WTC11 (cell line): ENCODE measurements at regions not wholly inside any gene's neighbourhood (a gene's known extent, or its start where the extent isn't known, plus 50 kb on each side); places are given as distances from the start of the nearest gene placed in this dataset.

Experiments used
- ATAC-seq: fragments of 200-7000 bp; cut with Tn5 transposase; 2 replicates; pipeline ENCODE4 v1.10.0; 2021; ENCODE audit warnings: mild to moderate bottlenecking, moderate library complexity
- CTCF ChIA-PET: fragments of 300-600 bp; sonication (Branson Sonifier 250); formaldehyde crosslinking; loops from one replicate; lab custom pipeline; 2021; ENCODE audit warnings: antibody characterized with exemption; lab: Charles Lee
- POLR2A ChIA-PET: fragments of 350-600 bp; sonication (Branson Sonifier 250); formaldehyde crosslinking; loops from one replicate; lab custom pipeline; 2021; ENCODE audit warnings: antibody characterized with exemption; lab: Charles Lee
- DNase-seq: peaks from one replicate; pipeline ENCODE4 v3.0.0; 2021; ENCODE audit warnings: low spot score
- H3K27ac Mint-ChIP-seq: 2 replicates; pipeline ENCODE4 v1.8.0; 2021; ENCODE audit warnings: mixed read lengths
- H3K27me3 Mint-ChIP-seq: 2 replicates; pipeline ENCODE4 v1.8.0; 2021; ENCODE audit warnings: low read depth, mild to moderate bottlenecking, moderate library complexity, mixed read lengths
- H3K36me3 Mint-ChIP-seq: 2 replicates; pipeline ENCODE4 v1.8.0; 2021; ENCODE audit warnings: mixed read lengths
- H3K4me1 Mint-ChIP-seq: 2 replicates; pipeline ENCODE4 v1.8.0; 2022; ENCODE audit warnings: mixed read lengths
- H3K4me3 Mint-ChIP-seq: 2 replicates; pipeline ENCODE4 v1.8.0; 2021; ENCODE audit warnings: mild to moderate bottlenecking, moderate library complexity, mixed read lengths
- H3K9me3 Mint-ChIP-seq: 2 replicates; pipeline ENCODE4 v1.8.0; 2021; ENCODE audit warnings: mixed read lengths
- CBFB ChIP-seq: sonication (generic); formaldehyde crosslinking; IDR thresholded peaks from 2 replicates; pipeline ENCODE4 v1.8.1; 2022; ENCODE audit warnings: mild to moderate bottlenecking, low read depth, missing genetic modification reagents
- CTCF ChIP-seq: fragments of 200-600 bp; IDR thresholded peaks from 2 replicates; pipeline ENCODE4 v1.8.0; 2022; ENCODE audit warnings: antibody characterized with exemption
- ETV6 ChIP-seq: sonication (generic); formaldehyde crosslinking; IDR thresholded peaks from 2 replicates; pipeline ENCODE4 v1.8.1; 2022; ENCODE audit warnings: mild to moderate bottlenecking, missing genetic modification reagents
- GABPB1 ChIP-seq: sonication (generic); formaldehyde crosslinking; IDR thresholded peaks from 2 replicates; pipeline ENCODE4 v1.8.1; 2023; ENCODE audit warnings: mild to moderate bottlenecking, missing genetic modification reagents
- IRF2 ChIP-seq: sonication (generic); formaldehyde crosslinking; IDR thresholded peaks from 2 replicates; pipeline ENCODE4 v1.8.0; 2022; ENCODE audit warnings: low read depth, missing genetic modification reagents, borderline replicate concordance
- MLX ChIP-seq: sonication (generic); formaldehyde crosslinking; IDR thresholded peaks from 2 replicates; pipeline ENCODE4 v1.8.1; 2023; ENCODE audit warnings: mild to moderate bottlenecking, missing genetic modification reagents, moderate library complexity
- NR3C1 ChIP-seq: sonication (generic); formaldehyde crosslinking; conservative IDR thresholded peaks from 2 replicates; pipeline ENCODE4 v1.8.1; 2023; ENCODE audit warnings: low read depth, mild to moderate bottlenecking, missing genetic modification reagents
- TEAD1 ChIP-seq: sonication (generic); formaldehyde crosslinking; IDR thresholded peaks from 2 replicates; pipeline ENCODE4 v1.8.0; 2022; ENCODE audit warnings: mild to moderate bottlenecking, missing genetic modification reagents
- ZNF138 ChIP-seq: sonication (generic); formaldehyde crosslinking; conservative IDR thresholded peaks from 2 replicates; pipeline ENCODE4 v1.8.1; 2022; ENCODE audit warnings: mild to moderate bottlenecking, moderate library complexity, missing genetic modification reagents
- ZNF416 ChIP-seq: fragments of 250-450 bp; sonication (Bioruptor Pico); IDR thresholded peaks from 2 replicates; pipeline ENCODE4 v1.9.0; 2021; ENCODE audit warnings: mild to moderate bottlenecking, inconsistent platforms
- ZNF423 ChIP-seq: fragments of 250-450 bp; sonication (Bioruptor Pico); IDR thresholded peaks from 2 replicates; pipeline ENCODE4 v2.1.2; 2022; ENCODE audit warnings: mild to moderate bottlenecking, moderate library complexity
- TF ChIP-seq, protein P1 (sequence below): sonication (generic); formaldehyde crosslinking; IDR thresholded peaks from 2 replicates; pipeline ENCODE4 v1.8.1; 2023; ENCODE audit warnings: mild to moderate bottlenecking, missing genetic modification reagents
- TF ChIP-seq, protein P2 (sequence below): fragments of 250-450 bp; sonication (Bioruptor Pico); IDR thresholded peaks from 2 replicates; pipeline ENCODE4 v1.9.0; 2021; ENCODE audit warnings: mild to moderate bottlenecking

DNA sequence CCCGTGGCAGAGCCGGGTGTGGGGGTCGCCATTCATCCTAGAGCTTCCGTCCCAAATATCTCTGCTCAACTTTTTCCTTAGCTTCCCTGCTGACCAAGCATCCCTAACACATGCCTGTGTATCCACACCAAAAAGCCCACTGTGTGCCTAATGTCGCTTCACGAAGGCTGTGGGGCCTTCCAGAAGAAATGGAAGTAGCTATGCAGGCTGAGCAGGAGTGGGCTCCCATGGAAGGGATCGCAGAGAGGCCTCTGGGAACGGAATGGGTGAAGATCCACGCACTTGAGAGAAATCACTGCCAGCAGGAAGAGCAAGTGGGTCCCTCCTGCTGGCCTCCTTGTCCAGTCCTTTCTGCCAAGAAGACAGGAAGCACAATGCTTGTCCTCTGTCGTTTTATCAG lies 136.0 kb downstream of the SOX1 start (continued):
- no peak for TF ChIP-seq NR3C1

- Mint-ChIP-seq H3K27ac (no peak overlapping the region), H3K27me3 (peaks cover 64% of the 10 kb centered on the region), H3K36me3 (no peaks in the 10 kb centered on the region), H3K9me3 (no peaks in the 10 kb centered on the region)
- DNase-seq (no peak), ATAC-seq (no peak)
- TF ChIP-seq CTCF (no peak), GABPB1 (no peak), ZNF138 (no peak), ZNF416 (CRISPR knock-in tag) (no peak), IRF2 (CRISPR knock-in tag) (no peak)
- TF ChIP-seq, protein P1, sequence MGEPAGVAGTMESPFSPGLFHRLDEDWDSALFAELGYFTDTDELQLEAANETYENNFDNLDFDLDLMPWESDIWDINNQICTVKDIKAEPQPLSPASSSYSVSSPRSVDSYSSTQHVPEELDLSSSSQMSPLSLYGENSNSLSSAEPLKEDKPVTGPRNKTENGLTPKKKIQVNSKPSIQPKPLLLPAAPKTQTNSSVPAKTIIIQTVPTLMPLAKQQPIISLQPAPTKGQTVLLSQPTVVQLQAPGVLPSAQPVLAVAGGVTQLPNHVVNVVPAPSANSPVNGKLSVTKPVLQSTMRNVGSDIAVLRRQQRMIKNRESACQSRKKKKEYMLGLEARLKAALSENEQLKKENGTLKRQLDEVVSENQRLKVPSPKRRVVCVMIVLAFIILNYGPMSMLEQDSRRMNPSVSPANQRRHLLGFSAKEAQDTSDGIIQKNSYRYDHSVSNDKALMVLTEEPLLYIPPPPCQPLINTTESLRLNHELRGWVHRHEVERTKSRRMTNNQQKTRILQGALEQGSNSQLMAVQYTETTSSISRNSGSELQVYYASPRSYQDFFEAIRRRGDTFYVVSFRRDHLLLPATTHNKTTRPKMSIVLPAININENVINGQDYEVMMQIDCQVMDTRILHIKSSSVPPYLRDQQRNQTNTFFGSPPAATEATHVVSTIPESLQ, result no peak
- TF ChIP-seq, all 79 proteins: peak for 0
- Mint-ChIP-seq H3K4me1 (peaks cover 49% of the 10 kb centered on the region), H3K4me3 (no peak overlapping the region)
- ChIA-PET POLR2A (interaction anchor here (0.9 kb wide), 1 partner anchor 10 kb away, joined by 3 read pairs; no protein-coding TSS in a partner anchor), CTCF (interaction anchor here (0.6 kb wide), 1 partner anchor 417 kb away, joined by 3 read pairs; no protein-coding TSS in a partner anchor)
Measured at GRCh38 chr13:112203614-112204013, 136.7 kb downstream of the SOX1 start.

DNA sequence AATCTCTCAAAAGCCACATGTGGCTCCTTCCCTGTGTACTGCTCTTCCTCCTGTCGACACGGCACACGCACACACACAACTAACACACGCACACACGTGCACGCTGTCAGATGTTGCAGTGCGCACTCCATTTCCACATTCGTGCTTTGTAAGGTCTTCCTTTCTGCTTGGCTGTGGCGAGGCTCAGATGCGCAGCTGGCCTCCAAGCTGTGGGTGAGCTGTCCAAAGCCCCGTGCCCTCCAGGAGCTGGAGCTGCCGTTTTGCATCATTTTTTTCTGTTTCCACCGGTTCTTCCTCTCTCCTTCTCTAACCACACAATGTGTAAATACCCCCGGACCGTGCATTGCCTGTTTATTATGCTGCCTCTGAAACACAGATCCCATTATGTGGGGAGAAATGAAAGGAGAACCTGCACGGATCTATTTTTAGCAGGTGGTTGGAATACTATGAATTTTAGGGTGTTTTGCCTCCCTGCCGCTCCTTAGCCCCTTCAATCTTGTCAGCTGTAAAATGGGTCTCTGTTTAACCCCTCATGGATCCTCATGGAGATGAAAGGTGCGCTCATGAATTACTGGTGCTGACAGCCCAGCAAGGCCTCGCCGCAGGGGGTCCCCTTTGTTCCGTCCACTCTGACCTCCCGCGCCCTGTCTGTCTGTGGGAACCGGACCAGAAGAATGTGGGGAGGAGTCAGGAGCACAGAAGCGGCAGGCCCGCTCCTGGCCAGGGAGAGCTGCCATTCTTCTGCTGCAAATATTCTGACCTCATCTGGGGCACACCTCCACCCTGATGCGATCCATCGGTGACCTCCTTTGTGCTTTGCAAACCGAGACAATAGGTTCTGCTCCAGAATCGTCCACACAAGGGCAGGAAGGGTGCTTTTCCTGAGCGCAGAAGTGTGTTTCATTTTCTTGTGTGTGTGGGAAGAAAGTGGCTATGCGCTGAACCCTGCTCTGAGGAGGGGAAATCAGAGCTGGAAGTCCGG lies 137.7 kb downstream of the SOX1 start:
- POLR2A ChIA-PET, result interaction anchor here (1.2 kb wide), 1 partner anchor 9 kb away, joined by 8 read pairs; no protein-coding TSS in a partner anchor
- Mint-ChIP-seq H3K27me3 (peaks cover 73% of the 10 kb centered on the region), H3K36me3 (no peaks in the 10 kb centered on the region), H3K4me3 (peak overlapping the region; percentile 61), H3K9me3 (no peaks in the 10 kb centered on the region), H3K4me1 (peaks cover 49% of the 10 kb centered on the region), H3K27ac (no peak overlapping the region)
- CTCF ChIA-PET, result interaction anchor here (0.7 to 1.2 kb wide), 4 partner anchors 10 to 239 kb away, joined by 3 to 5 read pairs (median 3); no protein-coding TSS in a partner anchor
- peak; percentile 85 for ATAC-seq
- TF ChIP-seq CBFB (0 out of 2 replicates have a peak, but pooled peaks have one; percentile 31), ZNF423 (0 out of 2 replicates have a peak, but pooled peaks have one; percentile 28), TEAD1 (CRISPR knock-in tag) (peak; percentile 38; the same call in 1 of the 2 replicates), MLX (CRISPR knock-in tag) (no peak), ETV6 (no peak)
- DNase-seq, result peak; percentile 72

DNA sequence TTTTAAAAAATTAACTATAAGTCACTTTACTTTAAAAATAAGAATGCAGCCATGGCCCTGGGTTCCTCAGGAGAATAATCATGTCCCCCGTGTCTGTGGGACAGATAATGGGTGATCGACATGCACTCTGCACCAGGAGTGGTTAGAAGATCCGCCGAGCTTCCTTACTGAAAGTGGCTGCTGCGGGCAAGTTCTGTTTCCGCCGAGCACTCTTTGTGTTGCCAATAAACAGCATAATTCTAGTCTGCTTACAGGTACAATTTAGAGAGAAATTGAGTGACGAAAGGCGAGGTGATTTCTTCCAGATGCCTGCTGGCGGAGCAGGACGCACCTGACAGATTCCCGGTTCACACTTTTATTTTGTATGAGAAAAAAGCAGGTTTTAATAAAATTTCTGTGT lies 139.0 kb downstream of the SOX1 start:
- ATAC-seq (no peak), DNase-seq (no peak)
- Mint-ChIP-seq H3K36me3 (no peaks in the 10 kb centered on the region), H3K27ac (no peak overlapping the region), H3K4me3 (peak overlapping the region; percentile 61), H3K27me3 (peaks cover 73% of the 10 kb centered on the region), H3K9me3 (no peaks in the 10 kb centered on the region), H3K4me1 (peaks cover 49% of the 10 kb centered on the region)
- ChIA-PET POLR2A (no interaction called here), CTCF (interaction anchor here (1.0 kb wide), 1 partner anchor 104 kb away, joined by 3 read pairs; no protein-coding TSS in a partner anchor)
- no peak for TF ChIP-seq ETV6
- TF ChIP-seq, protein P2, sequence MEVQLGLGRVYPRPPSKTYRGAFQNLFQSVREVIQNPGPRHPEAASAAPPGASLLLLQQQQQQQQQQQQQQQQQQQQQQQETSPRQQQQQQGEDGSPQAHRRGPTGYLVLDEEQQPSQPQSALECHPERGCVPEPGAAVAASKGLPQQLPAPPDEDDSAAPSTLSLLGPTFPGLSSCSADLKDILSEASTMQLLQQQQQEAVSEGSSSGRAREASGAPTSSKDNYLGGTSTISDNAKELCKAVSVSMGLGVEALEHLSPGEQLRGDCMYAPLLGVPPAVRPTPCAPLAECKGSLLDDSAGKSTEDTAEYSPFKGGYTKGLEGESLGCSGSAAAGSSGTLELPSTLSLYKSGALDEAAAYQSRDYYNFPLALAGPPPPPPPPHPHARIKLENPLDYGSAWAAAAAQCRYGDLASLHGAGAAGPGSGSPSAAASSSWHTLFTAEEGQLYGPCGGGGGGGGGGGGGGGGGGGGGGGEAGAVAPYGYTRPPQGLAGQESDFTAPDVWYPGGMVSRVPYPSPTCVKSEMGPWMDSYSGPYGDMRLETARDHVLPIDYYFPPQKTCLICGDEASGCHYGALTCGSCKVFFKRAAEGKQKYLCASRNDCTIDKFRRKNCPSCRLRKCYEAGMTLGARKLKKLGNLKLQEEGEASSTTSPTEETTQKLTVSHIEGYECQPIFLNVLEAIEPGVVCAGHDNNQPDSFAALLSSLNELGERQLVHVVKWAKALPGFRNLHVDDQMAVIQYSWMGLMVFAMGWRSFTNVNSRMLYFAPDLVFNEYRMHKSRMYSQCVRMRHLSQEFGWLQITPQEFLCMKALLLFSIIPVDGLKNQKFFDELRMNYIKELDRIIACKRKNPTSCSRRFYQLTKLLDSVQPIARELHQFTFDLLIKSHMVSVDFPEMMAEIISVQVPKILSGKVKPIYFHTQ (CRISPR knock-in tag), result no peak
